ENCODE measurements at regions not wholly inside any gene's neighbourhood (a gene's known extent, or its start where the extent isn't known, plus 50 kb on each side); places are given as distances from the start of the nearest gene placed in this dataset.

- BruUV-seq (replicated peaks): no TSS peak
- TF ChIP-seq CTCF (conservative IDR thresholded peaks at IDR 0.05): no peak
- TF ChIP-seq EZH2 (IDR thresholded peaks at IDR 0.05; ENCODE audit: low read depth): no peak
- no peaks in the 10 kb centered on the region for H3K79me2 ChIP-seq (ENCODE audit: low read depth)
- H3K4me2 ChIP-seq: no peak overlapping the region
- H3K4me1 ChIP-seq (replicated peaks; ENCODE audit: insufficient read depth): no peaks in the 10 kb centered on the region
- H3K9me3 ChIP-seq (ENCODE audit: insufficient read depth, low read depth): no peaks in the 10 kb centered on the region
- ChIA-PET CTCF (interaction anchor here (0.5 kb wide), 1 partner anchor 290 kb away, joined by 3 read pairs; no protein-coding TSS in a partner anchor), POLR2A (ENCODE audit: unreplicated experiment) (interaction anchor here (0.6 kb wide), 1 partner anchor 122 kb away, joined by 5 read pairs; no protein-coding TSS in a partner anchor)
- H4K20me1 ChIP-seq (ENCODE audit: insufficient read depth): no peaks in the 10 kb centered on the region
- no peak overlapping the region for H3K27ac ChIP-seq
- H3K36me3 ChIP-seq (ENCODE audit: low read depth): no peaks in the 10 kb centered on the region
- DNase-seq: no peak
- intact Hi-C loops (cut with micrococcal nuclease; ENCODE audit: unreplicated experiment): loop anchor here (1.0 kb wide), 1 partner anchor 804 kb away; no protein-coding TSS in a partner anchor
- peaks cover 6% of the 10 kb centered on the region for H3K27me3 ChIP-seq (ENCODE audit: insufficient read depth, low read depth)
- H3F3A ChIP-seq (ENCODE audit: insufficient read depth, low read depth): no peaks in the 10 kb centered on the region
- H3K9me2 ChIP-seq (ENCODE audit: insufficient read depth): no peaks in the 10 kb centered on the region
- H2AFZ ChIP-seq: no peak overlapping the region
- H3K4me3 ChIP-seq: no peak overlapping the region
Measured at GRCh38 chr12:126873701-126874100, 1393.3 kb upstream of the TMEM132C start.

DNA sequence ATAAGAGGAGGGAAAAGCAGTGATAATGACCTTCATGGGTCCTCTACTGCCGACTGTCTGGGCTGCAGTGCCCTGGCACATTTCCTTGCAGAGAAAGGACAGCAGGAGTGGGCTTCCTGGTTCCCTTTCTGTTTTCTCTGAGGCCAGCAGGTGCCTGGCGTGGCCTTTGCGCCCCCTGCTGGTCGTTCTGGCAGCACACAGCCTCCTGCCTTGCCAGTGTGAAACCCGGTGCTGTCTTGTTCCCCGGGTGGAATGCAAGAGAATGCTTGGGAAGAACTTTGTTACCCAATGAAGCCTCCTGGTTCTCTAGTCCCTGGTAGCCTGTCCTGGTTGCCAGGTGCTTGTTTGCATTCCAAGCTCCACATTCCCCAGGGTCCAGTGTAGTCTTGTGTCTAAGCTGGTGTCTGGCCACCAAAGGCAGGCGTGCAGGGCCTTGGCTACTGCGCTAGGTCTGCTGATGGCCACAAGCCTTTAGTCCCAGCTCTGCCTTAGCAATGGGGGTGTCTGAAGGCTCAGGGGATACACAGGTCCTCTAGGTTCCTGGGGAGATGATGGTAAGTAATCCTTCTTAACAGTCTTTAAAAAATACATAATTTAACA, 1392.4 kb upstream of the TMEM132C start:
- BruUV-seq (replicated peaks): no TSS peak
- Histone ChIP-seq H3K27me3 (ENCODE audit: insufficient read depth, low read depth) (peaks cover 10% of the 10 kb centered on the region), H3K27ac (no peak overlapping the region), H3K36me3 (ENCODE audit: low read depth) (no peaks in the 10 kb centered on the region), H3K4me3 (no peak overlapping the region), H3K79me2 (ENCODE audit: low read depth) (no peaks in the 10 kb centered on the region), H3F3A (ENCODE audit: insufficient read depth, low read depth) (no peaks in the 10 kb centered on the region), H4K20me1 (ENCODE audit: insufficient read depth) (no peaks in the 10 kb centered on the region), H3K4me2 (no peak overlapping the region), H3K9me3 (ENCODE audit: insufficient read depth, low read depth) (no peaks in the 10 kb centered on the region), H2AFZ (no peak overlapping the region), H3K4me1 (replicated peaks; ENCODE audit: insufficient read depth) (no peaks in the 10 kb centered on the region), H3K9me2 (ENCODE audit: insufficient read depth) (no peaks in the 10 kb centered on the region)
- peak in 1 of 2 experiments; percentile 41 for DNase-seq
- ChIA-PET POLR2A (ENCODE audit: unreplicated experiment) (no interaction called here), CTCF (interaction anchor here (0.5 kb wide), 2 partner anchors 18 to 289 kb away, joined by 3 to 5 read pairs; no protein-coding TSS in a partner anchor)
- intact Hi-C loops (cut with micrococcal nuclease; ENCODE audit: unreplicated experiment): loop anchor here (1.0 kb wide), 1 partner anchor 805 kb away; no protein-coding TSS in a partner anchor
- peak; percentile 84 for TF ChIP-seq CTCF (conservative IDR thresholded peaks at IDR 0.05)
- no peak for TF ChIP-seq EZH2 (IDR thresholded peaks at IDR 0.05; ENCODE audit: low read depth)

DNA sequence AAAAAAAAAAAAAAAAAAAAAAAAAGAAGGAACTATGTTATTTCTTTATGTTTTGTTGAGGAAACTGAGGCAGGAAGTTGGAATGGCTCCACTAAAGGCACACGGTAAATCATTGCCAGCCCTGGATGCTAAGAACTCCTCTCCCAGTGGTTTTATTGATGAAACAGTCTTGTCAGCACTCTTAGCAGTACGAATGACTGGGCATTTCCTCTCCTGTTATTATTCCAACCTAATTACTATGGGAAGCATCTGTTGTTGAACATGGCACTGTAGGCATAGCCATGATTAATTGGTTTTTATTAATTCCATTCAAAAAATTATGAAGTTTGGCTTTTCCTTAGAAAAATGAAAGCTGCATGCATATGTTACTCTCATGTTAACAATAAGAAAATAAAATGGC, 1387.1 kb upstream of the TMEM132C start:
- Histone ChIP-seq H3K36me3 (ENCODE audit: low read depth) (no peaks in the 10 kb centered on the region), H4K20me1 (ENCODE audit: insufficient read depth) (no peaks in the 10 kb centered on the region), H2AFZ (no peak overlapping the region), H3K79me2 (ENCODE audit: low read depth) (no peaks in the 10 kb centered on the region), H3K4me3 (no peak overlapping the region), H3K9me3 (ENCODE audit: insufficient read depth, low read depth) (no peaks in the 10 kb centered on the region), H3K27ac (no peak overlapping the region), H3K4me1 (replicated peaks; ENCODE audit: insufficient read depth) (no peaks in the 10 kb centered on the region), H3K9me2 (ENCODE audit: insufficient read depth) (no peaks in the 10 kb centered on the region), H3K27me3 (ENCODE audit: insufficient read depth, low read depth) (peaks cover 14% of the 10 kb centered on the region), H3F3A (ENCODE audit: insufficient read depth, low read depth) (no peaks in the 10 kb centered on the region), H3K4me2 (no peak overlapping the region)
- no TSS peak for BruUV-seq (replicated peaks)
- CTCF ChIA-PET: no interaction called here
- no peak for DNase-seq
- POLR2A ChIA-PET (ENCODE audit: unreplicated experiment): no interaction called here
- no peak for TF ChIP-seq EZH2 (IDR thresholded peaks at IDR 0.05; ENCODE audit: low read depth)
- no peak for TF ChIP-seq CTCF (conservative IDR thresholded peaks at IDR 0.05)
- intact Hi-C loops (cut with micrococcal nuclease; ENCODE audit: unreplicated experiment): no loop called here
